Mesendoderm (in vitro differentiated cells): ENCODE measurements at regions not wholly inside any gene's neighbourhood (a gene's known extent, or its start where the extent isn't known, plus 50 kb on each side); places are given as distances from the start of the nearest gene placed in this dataset.

ENCODE experiments used
- DNase-seq: peaks from one replicate; pipeline ENCODE4 v3.0.0; 2013
- H2AK5ac ChIP-seq: 2 replicates; pipeline ENCODE4 v1.6.1; 2013; ENCODE audit warnings: low read length, inconsistent platforms
- H2BK120ac ChIP-seq: 2 replicates; pipeline ENCODE4 v1.6.1; 2013; ENCODE audit warnings: low read depth, mild to moderate bottlenecking, low read length, moderate library complexity, mixed read lengths
- H2BK15ac ChIP-seq: replicated peaks from 2 replicates; pipeline ENCODE4 v1.6.1; 2013; ENCODE audit warnings: low read depth, mild to moderate bottlenecking, moderate library complexity
- H2BK5ac ChIP-seq: 2 replicates; pipeline ENCODE4 v1.6.1; 2013; ENCODE audit warnings: low read length, inconsistent platforms
- H3K18ac ChIP-seq: 2 replicates; pipeline ENCODE4 v1.6.1; 2013; ENCODE audit warnings: mild to moderate bottlenecking, low read length, mixed read lengths
- H3K23ac ChIP-seq: one replicate; pipeline ENCODE4 v1.6.1; 2013; ENCODE audit warnings: low read length
- H3K27ac ChIP-seq: 2 replicates; pipeline ENCODE4 v1.5.1; 2013; ENCODE audit warnings: low read depth, mild to moderate bottlenecking, inconsistent platforms, low read length, moderate library complexity
- H3K27me3 ChIP-seq: 2 replicates; pipeline ENCODE4 v1.6.1; 2013; ENCODE audit warnings: low read length, control low read depth, mild to moderate bottlenecking, inconsistent platforms; ENCODE audit not compliant: insufficient read depth, poor library complexity
- H3K36me3 ChIP-seq: 2 replicates; pipeline ENCODE4 v1.6.1; 2013; ENCODE audit warnings: low read length, inconsistent platforms; ENCODE audit not compliant: control insufficient read depth, insufficient read depth
- H3K4ac ChIP-seq: one replicate; pipeline ENCODE4 v1.6.1; 2013; ENCODE audit warnings: low read depth, mild to moderate bottlenecking, low read length, moderate library complexity
- H3K4me1 ChIP-seq: 2 replicates; pipeline ENCODE4 v1.6.1; 2013; ENCODE audit warnings: low read depth, low read length, inconsistent platforms; ENCODE audit not compliant: control insufficient read depth
- H3K4me2 ChIP-seq: 2 replicates; pipeline ENCODE4 v1.6.1; 2013; ENCODE audit warnings: low read length
- H3K4me3 ChIP-seq: 2 replicates; pipeline ENCODE4 v1.5.1; 2013; ENCODE audit warnings: mild to moderate bottlenecking, low read length
- H3K56ac ChIP-seq: one replicate; pipeline ENCODE4 v1.6.1; 2013; ENCODE audit warnings: low read length
- H3K79me1 ChIP-seq: 2 replicates; pipeline ENCODE4 v1.6.1; 2013; ENCODE audit warnings: low read length, inconsistent platforms
- H3K79me2 ChIP-seq: 2 replicates; pipeline ENCODE4 v1.6.1; 2013; ENCODE audit warnings: mild to moderate bottlenecking, low read length; ENCODE audit not compliant: control insufficient read depth, insufficient read depth
- H3K9ac ChIP-seq: 2 replicates; pipeline ENCODE4 v1.6.1; 2013; ENCODE audit warnings: low read length, inconsistent platforms
- H4K5ac ChIP-seq: one replicate; pipeline ENCODE4 v1.6.1; 2013; ENCODE audit warnings: low read length
- H4K8ac ChIP-seq: one replicate; pipeline ENCODE4 v1.6.1; 2013; ENCODE audit warnings: low read depth, mild to moderate bottlenecking, control low read depth, low read length, moderate library complexity
- WGBS: extraction: QIAGEN DNeasy Blood & Tissue Kit; methylation state at CpG from one replicate; pipeline ENCODE4 v1.1.7; 2013; ENCODE audit warnings: low lambda C conversion rate, missing lambda C conversion rate; ENCODE audit not compliant: insufficient coverage; ENCODE audit errors: extremely low coverage; 5-methylcytosine and 5-hydroxymethylcytosine counted together

GRCh38 chr5:144033486-144033885 lies 137.0 kb downstream of the YIPF5 start:
- no peaks in the 10 kb centered on the region for H3K27me3 ChIP-seq
- no peak overlapping the region for H3K4ac ChIP-seq
- no peak overlapping the region for H2BK15ac ChIP-seq
- no peak overlapping the region for H2AK5ac ChIP-seq
- H3K4me3 ChIP-seq: no peak overlapping the region
- no peak overlapping the region for H4K5ac ChIP-seq
- no peak overlapping the region for H3K9ac ChIP-seq
- no peak overlapping the region for H2BK5ac ChIP-seq
- no peaks in the 10 kb centered on the region for H3K4me1 ChIP-seq
- no peak for DNase-seq
- H3K4me2 ChIP-seq: no peak overlapping the region
- no peak overlapping the region for H3K27ac ChIP-seq
- no peaks in the 10 kb centered on the region for H3K79me2 ChIP-seq
- WGBS: no CpG with 5 or more reads among the region's 3 CpGs
- H4K8ac ChIP-seq: no peak overlapping the region
- no peak overlapping the region for H3K23ac ChIP-seq
- no peaks in the 10 kb centered on the region for H3K36me3 ChIP-seq
- no peak overlapping the region for H2BK120ac ChIP-seq
- no peaks in the 10 kb centered on the region for H3K79me1 ChIP-seq
- no peak overlapping the region for H3K56ac ChIP-seq
- H3K18ac ChIP-seq: no peak overlapping the region

- no peak overlapping the region for H3K4me3 ChIP-seq
- no peak overlapping the region for H3K4me2 ChIP-seq
- H2BK120ac ChIP-seq: no peak overlapping the region
- H3K27ac ChIP-seq: no peak overlapping the region
- no peak overlapping the region for H3K4ac ChIP-seq
- no peak overlapping the region for H3K18ac ChIP-seq
- no peak overlapping the region for H3K23ac ChIP-seq
- no peak overlapping the region for H2BK15ac ChIP-seq
- no peak overlapping the region for H3K9ac ChIP-seq
- no peaks in the 10 kb centered on the region for H3K79me1 ChIP-seq
- H3K36me3 ChIP-seq: no peaks in the 10 kb centered on the region
- H3K4me1 ChIP-seq: no peaks in the 10 kb centered on the region
- no CpG with 5 or more reads among the region's 4 CpGs for WGBS
- no peak overlapping the region for H2AK5ac ChIP-seq
- H3K27me3 ChIP-seq: no peaks in the 10 kb centered on the region
- H4K5ac ChIP-seq: no peak overlapping the region
- no peak overlapping the region for H4K8ac ChIP-seq
- no peak for DNase-seq
- H3K79me2 ChIP-seq: no peaks in the 10 kb centered on the region
- no peak overlapping the region for H2BK5ac ChIP-seq
- H3K56ac ChIP-seq: no peak overlapping the region
These were observed 135.3 kb downstream of the YIPF5 start for GRCh38 chr5:144035046-144035740.

- no CpG with 5 or more reads among the region's 3 CpGs for WGBS
- H3K4me1 ChIP-seq: no peaks in the 10 kb centered on the region
- no peak overlapping the region for H3K4ac ChIP-seq
These were observed 134.0 kb downstream of the YIPF5 start for GRCh38 chr5:144036476-144036875.

GRCh38 chr5:144040615-144041305 lies 129.7 kb downstream of the YIPF5 start:
- no peak overlapping the region for H3K9ac ChIP-seq
- H2BK15ac ChIP-seq: no peak overlapping the region
- DNase-seq: peak; percentile 42
- H3K27ac ChIP-seq: no peak overlapping the region
- no peaks in the 10 kb centered on the region for H3K4me1 ChIP-seq
- no peaks in the 10 kb centered on the region for H3K36me3 ChIP-seq
- H3K79me2 ChIP-seq: no peaks in the 10 kb centered on the region
- no peak overlapping the region for H3K23ac ChIP-seq
- no peak overlapping the region for H3K4me3 ChIP-seq
- H3K56ac ChIP-seq: no peak overlapping the region
- H4K8ac ChIP-seq: no peak overlapping the region
- no peaks in the 10 kb centered on the region for H3K27me3 ChIP-seq
- H4K5ac ChIP-seq: no peak overlapping the region
- H3K4ac ChIP-seq: no peak overlapping the region
- WGBS: no CpG with 5 or more reads among the region's 2 CpGs
- H3K79me1 ChIP-seq: no peaks in the 10 kb centered on the region
- H2BK120ac ChIP-seq: no peak overlapping the region
- no peak overlapping the region for H3K4me2 ChIP-seq
- no peak overlapping the region for H2BK5ac ChIP-seq
- no peak overlapping the region for H2AK5ac ChIP-seq
- H3K18ac ChIP-seq: no peak overlapping the region

More at GRCh38 chr5:144036476-144036875, 134.0 kb downstream of the YIPF5 start:
- H3K23ac ChIP-seq: no peak overlapping the region
- no peak overlapping the region for H2BK15ac ChIP-seq
- no peak overlapping the region for H4K8ac ChIP-seq
- H4K5ac ChIP-seq: no peak overlapping the region
- no peak overlapping the region for H2AK5ac ChIP-seq
- no peaks in the 10 kb centered on the region for H3K79me1 ChIP-seq
- no peak for DNase-seq
- H3K9ac ChIP-seq: no peak overlapping the region
- H3K18ac ChIP-seq: no peak overlapping the region
- H3K56ac ChIP-seq: no peak overlapping the region
- H3K27me3 ChIP-seq: no peaks in the 10 kb centered on the region
- H2BK5ac ChIP-seq: no peak overlapping the region
- H3K27ac ChIP-seq: no peak overlapping the region
- H3K4me3 ChIP-seq: no peak overlapping the region
- H2BK120ac ChIP-seq: no peak overlapping the region
- H3K79me2 ChIP-seq: no peaks in the 10 kb centered on the region
- no peak overlapping the region for H3K4me2 ChIP-seq
- no peaks in the 10 kb centered on the region for H3K36me3 ChIP-seq

- no peak overlapping the region for H2AK5ac ChIP-seq
- H2BK120ac ChIP-seq: no peak overlapping the region
- DNase-seq: no peak
- no peak overlapping the region for H3K4ac ChIP-seq
- H3K79me2 ChIP-seq: no peaks in the 10 kb centered on the region
- H3K23ac ChIP-seq: no peak overlapping the region
- H4K8ac ChIP-seq: no peak overlapping the region
- H3K4me3 ChIP-seq: no peak overlapping the region
- no peak overlapping the region for H2BK5ac ChIP-seq
- H3K27me3 ChIP-seq: no peaks in the 10 kb centered on the region
- no peak overlapping the region for H3K18ac ChIP-seq
- no peaks in the 10 kb centered on the region for H3K36me3 ChIP-seq
- no peak overlapping the region for H3K9ac ChIP-seq
- WGBS: 100% methylated on average over 1 of the region's 7 CpGs
- no peak overlapping the region for H4K5ac ChIP-seq
- no peaks in the 10 kb centered on the region for H3K4me1 ChIP-seq
- H3K79me1 ChIP-seq: no peaks in the 10 kb centered on the region
- H3K56ac ChIP-seq: no peak overlapping the region
- H3K4me2 ChIP-seq: no peak overlapping the region
- H3K27ac ChIP-seq: no peak overlapping the region
- no peak overlapping the region for H2BK15ac ChIP-seq
These were observed 128.3 kb downstream of the YIPF5 start for GRCh38 chr5:144042156-144042555.
